ENCODE measurements at regions not wholly inside any gene's neighbourhood (a gene's known extent, or its start where the extent isn't known, plus 50 kb on each side); places are given as distances from the start of the nearest gene placed in this dataset.

GRCh38 chr3:175985781-175986180, 1126.6 kb downstream of the NAALADL2 start:
- H2AFZ ChIP-seq: no peak overlapping the region
- no peak for TF ChIP-seq CTCF (IDR thresholded peaks at IDR 0.05; ENCODE audit: poor library complexity)
- TF ChIP-seq EZH2 (IDR thresholded peaks at IDR 0.05; ENCODE audit: borderline replicate concordance): no peak
- no peak for TF ChIP-seq EZH2phosphoT487 (IDR thresholded peaks at IDR 0.05; ENCODE audit: low read depth, severe bottlenecking, unreplicated experiment)
- no peak for DNase-seq (ENCODE audit: low spot score)
- H3K9me3 ChIP-seq (ENCODE audit: low read depth): no peaks in the 10 kb centered on the region
- H3K4me2 ChIP-seq: no peak overlapping the region
- H3K4me1 ChIP-seq (ENCODE audit: insufficient read depth): no peaks in the 10 kb centered on the region
- H3K27ac ChIP-seq: no peak overlapping the region
- H3K79me2 ChIP-seq: no peaks in the 10 kb centered on the region
- H3K27me3 ChIP-seq: no peaks in the 10 kb centered on the region
- H3K36me3 ChIP-seq (replicated peaks; ENCODE audit: insufficient read depth, low read depth): no peaks in the 10 kb centered on the region
- WGBS (ENCODE audit: low lambda C conversion rate, missing lambda C conversion rate): 44% methylated on average over 1 of the region's 1 CpG
- no peaks in the 10 kb centered on the region for H3K9me2 ChIP-seq (replicated peaks; ENCODE audit: insufficient read depth)
- H3K4me3 ChIP-seq: no peak overlapping the region
- no peaks in the 10 kb centered on the region for H4K20me1 ChIP-seq (ENCODE audit: insufficient read depth, poor library complexity, severe bottlenecking)

- H3K36me3 ChIP-seq (replicated peaks; ENCODE audit: insufficient read depth, low read depth): no peaks in the 10 kb centered on the region
- H3K9me2 ChIP-seq (replicated peaks; ENCODE audit: insufficient read depth): no peaks in the 10 kb centered on the region
- H3K9me3 ChIP-seq (ENCODE audit: low read depth): no peaks in the 10 kb centered on the region
- H3K4me1 ChIP-seq (ENCODE audit: insufficient read depth): no peaks in the 10 kb centered on the region
- no peak overlapping the region for H2AFZ ChIP-seq
- no peaks in the 10 kb centered on the region for H3K27me3 ChIP-seq
- no peak overlapping the region for H3K4me3 ChIP-seq
- WGBS (ENCODE audit: low lambda C conversion rate, missing lambda C conversion rate): 50% methylated on average over 1 of the region's 1 CpG
- no peaks in the 10 kb centered on the region for H4K20me1 ChIP-seq (ENCODE audit: insufficient read depth, poor library complexity, severe bottlenecking)
- no peaks in the 10 kb centered on the region for H3K79me2 ChIP-seq
- DNase-seq (ENCODE audit: low spot score): no peak
- no peak overlapping the region for H3K27ac ChIP-seq
- TF ChIP-seq EZH2 (IDR thresholded peaks at IDR 0.05; ENCODE audit: borderline replicate concordance) (no peak), EZH2phosphoT487 (IDR thresholded peaks at IDR 0.05; ENCODE audit: low read depth, severe bottlenecking, unreplicated experiment) (no peak), CTCF (IDR thresholded peaks at IDR 0.05; ENCODE audit: poor library complexity) (no peak)
- no peak overlapping the region for H3K4me2 ChIP-seq
Measured at GRCh38 chr3:175983379-175983778, 1124.2 kb downstream of the NAALADL2 start.

GRCh38 chr3:175980486-175981090, 1121.5 kb downstream of the NAALADL2 start:
- Histone ChIP-seq H4K20me1 (ENCODE audit: insufficient read depth, poor library complexity, severe bottlenecking) (no peaks in the 10 kb centered on the region), H3K4me2 (no peak overlapping the region), H3K9me2 (replicated peaks; ENCODE audit: insufficient read depth) (no peaks in the 10 kb centered on the region), H3K36me3 (replicated peaks; ENCODE audit: insufficient read depth, low read depth) (no peaks in the 10 kb centered on the region), H3K4me3 (no peak overlapping the region), H3K27me3 (no peaks in the 10 kb centered on the region), H3K4me1 (ENCODE audit: insufficient read depth) (no peaks in the 10 kb centered on the region), H3K79me2 (no peaks in the 10 kb centered on the region), H2AFZ (no peak overlapping the region), H3K9me3 (ENCODE audit: low read depth) (no peaks in the 10 kb centered on the region), H3K27ac (no peak overlapping the region)
- TF ChIP-seq EZH2phosphoT487 (IDR thresholded peaks at IDR 0.05; ENCODE audit: low read depth, severe bottlenecking, unreplicated experiment): no peak
- TF ChIP-seq CTCF (IDR thresholded peaks at IDR 0.05; ENCODE audit: poor library complexity): no peak
- TF ChIP-seq EZH2 (IDR thresholded peaks at IDR 0.05; ENCODE audit: borderline replicate concordance): no peak
- WGBS (ENCODE audit: low lambda C conversion rate, missing lambda C conversion rate): 36% methylated on average over 2 of the region's 2 CpGs
- DNase-seq (ENCODE audit: low spot score): no peak

Data from hepatocyte (in vitro differentiated cells).